ENCODE measurements at regions not wholly inside any gene's neighbourhood (a gene's known extent, or its start where the extent isn't known, plus 50 kb on each side); places are given as distances from the start of the nearest gene placed in this dataset.

GRCh38 chr2:65548064-65548463 lies 115.7 kb upstream of the SPRED2 start:
- no peak for TF ChIP-seq CTCF (conservative IDR thresholded peaks at IDR 0.05; ENCODE audit: low read length)
- no peak for TF ChIP-seq EZH2phosphoT487 (IDR thresholded peaks at IDR 0.05; ENCODE audit: borderline replicate concordance)

All from Loucy (cell line).